H9 (cell line): ENCODE measurements at regions not wholly inside any gene's neighbourhood (a gene's known extent, or its start where the extent isn't known, plus 50 kb on each side); places are given as distances from the start of the nearest gene placed in this dataset.

Experiments
- DNase-seq: peaks from one replicate; pipeline ENCODE4 v3.0.0-alpha.2; 2017
- H2AFZ ChIP-seq: one replicate; pipeline ENCODE4 v1.6.1; 2013; ENCODE audit warnings: mild to moderate bottlenecking, low read length, control low read depth, moderate library complexity
- H2AK5ac ChIP-seq: 2 replicates; pipeline ENCODE4 v1.6.1; 2013; ENCODE audit warnings: low read length, control low read depth, mixed read lengths; ENCODE audit not compliant: insufficient read length
- H2BK120ac ChIP-seq: one replicate; pipeline ENCODE4 v1.6.1; 2013; ENCODE audit warnings: low read depth, mild to moderate bottlenecking, low read length, control low read depth, inconsistent platforms; ENCODE audit not compliant: poor library complexity, severe bottlenecking
- H2BK12ac ChIP-seq: 2 replicates; pipeline ENCODE4 v1.6.1; 2013; ENCODE audit warnings: low read length, control low read depth, mixed read lengths, low read depth; ENCODE audit not compliant: insufficient read length
- H2BK15ac ChIP-seq: 2 replicates; pipeline ENCODE4 v1.6.1; 2013; ENCODE audit warnings: low read depth, low read length, control low read depth
- H2BK20ac ChIP-seq: one replicate; pipeline ENCODE4 v1.6.1; 2013; ENCODE audit warnings: low read depth, mild to moderate bottlenecking, low read length, control low read depth, inconsistent platforms; ENCODE audit not compliant: poor library complexity, severe bottlenecking
- H2BK5ac ChIP-seq: 2 replicates; pipeline ENCODE4 v1.6.1; 2013; ENCODE audit warnings: low read length, control low read depth, mixed read lengths; ENCODE audit not compliant: insufficient read length
- H3K14ac ChIP-seq: 2 replicates; pipeline ENCODE4 v1.6.1; 2013; ENCODE audit warnings: low read length, control low read depth; ENCODE audit not compliant: insufficient read depth
- H3K18ac ChIP-seq: 2 replicates; pipeline ENCODE4 v1.6.1; 2013; ENCODE audit warnings: low read depth, mild to moderate bottlenecking, mixed read lengths, low read length, control low read depth; ENCODE audit not compliant: insufficient read length
- H3K23ac ChIP-seq: 2 replicates; pipeline ENCODE4 v1.6.1; 2013; ENCODE audit warnings: low read length, control low read depth, mixed read lengths, low read depth; ENCODE audit not compliant: insufficient read length
- H3K23me2 ChIP-seq: 2 replicates; pipeline ENCODE4 v1.6.1; 2013; ENCODE audit warnings: low read depth, mild to moderate bottlenecking, mixed read lengths, low read length, control low read depth; ENCODE audit not compliant: insufficient read length, poor library complexity, severe bottlenecking
- H3K27ac ChIP-seq: 2 replicates; pipeline ENCODE4 v1.5.1; 2013; ENCODE audit warnings: low read length, control low read depth, mixed read lengths, low read depth; ENCODE audit not compliant: insufficient read length
- H3K27me3 ChIP-seq: 2 replicates; pipeline ENCODE4 v1.6.1; 2013; ENCODE audit warnings: low read length, control low read depth, inconsistent platforms; ENCODE audit not compliant: insufficient read depth
- H3K4ac ChIP-seq: 2 replicates; pipeline ENCODE4 v1.6.1; 2013; ENCODE audit warnings: low read depth, mild to moderate bottlenecking, control low read depth, inconsistent platforms, low read length, moderate library complexity
- H3K4me1 ChIP-seq: 2 replicates; pipeline ENCODE4 v1.6.1; 2013; ENCODE audit warnings: low read length, control low read depth, inconsistent platforms; ENCODE audit not compliant: insufficient read depth
- H3K4me2 ChIP-seq: 2 replicates; pipeline ENCODE4 v1.6.1; 2013; ENCODE audit warnings: low read length, control low read depth, mixed read lengths; ENCODE audit not compliant: insufficient read length, insufficient read depth
- H3K56ac ChIP-seq: 2 replicates; pipeline ENCODE4 v1.6.1; 2013; ENCODE audit warnings: low read depth, mild to moderate bottlenecking, mixed read lengths, low read length, control low read depth; ENCODE audit not compliant: insufficient read length
- H3K79me1 ChIP-seq: 2 replicates; pipeline ENCODE4 v1.6.1; 2013; ENCODE audit warnings: low read depth, mild to moderate bottlenecking, moderate library complexity, low read length, control low read depth, inconsistent platforms; ENCODE audit not compliant: insufficient read depth, poor library complexity, severe bottlenecking
- H3K79me2 ChIP-seq: 2 replicates; pipeline ENCODE4 v1.6.1; 2013; ENCODE audit warnings: low read length, control low read depth, inconsistent platforms; ENCODE audit not compliant: insufficient read depth
- H3K9ac ChIP-seq: 2 replicates; pipeline ENCODE4 v1.6.1; 2013; ENCODE audit warnings: low read length, control low read depth, mixed read lengths; ENCODE audit not compliant: insufficient read length; ENCODE audit errors: extremely low read depth
- H3K9me3 ChIP-seq: one replicate; pipeline ENCODE4 v1.6.1; 2013; ENCODE audit warnings: low read depth, low read length, inconsistent platforms; ENCODE audit not compliant: control insufficient read depth
- H3T11ph ChIP-seq: one replicate; pipeline ENCODE4 v1.6.1; 2013; ENCODE audit warnings: mild to moderate bottlenecking, low read length, control low read depth, inconsistent platforms
- H4K20me1 ChIP-seq: one replicate; pipeline ENCODE4 v1.6.1; 2013; ENCODE audit not compliant: control insufficient read depth, insufficient read length, insufficient read depth
- H4K5ac ChIP-seq: 2 replicates; pipeline ENCODE4 v1.6.1; 2013; ENCODE audit warnings: low read depth, mild to moderate bottlenecking, mixed read lengths, low read length, control low read depth; ENCODE audit not compliant: insufficient read length
- H4K8ac ChIP-seq: replicated peaks from 2 replicates; pipeline ENCODE4 v1.6.1; 2013; ENCODE audit warnings: low read length, control low read depth, mixed read lengths, low read depth; ENCODE audit not compliant: insufficient read length
- H4K91ac ChIP-seq: 2 replicates; pipeline ENCODE4 v1.6.1; 2013; ENCODE audit warnings: low read depth, mild to moderate bottlenecking, moderate library complexity, mixed read lengths, low read length, control low read depth; ENCODE audit not compliant: insufficient read length
- H3K27ac Mint-ChIP-seq, 3 experiments: 2 replicates in 2 of 3; 3 replicates in 1 of 3; pipeline ENCODE4 v1.8.0; 2020 to 2021; ENCODE audit warnings: mixed read lengths in 3 of 3, mild to moderate bottlenecking in 1 of 3, moderate library complexity in 1 of 3
- H3K27me3 Mint-ChIP-seq: 2 replicates; pipeline ENCODE4 v1.8.0; 2021; ENCODE audit warnings: low read depth, mild to moderate bottlenecking, moderate library complexity, mixed read lengths
- H3K36me3 Mint-ChIP-seq, 3 experiments: 2 replicates in 2 of 3; 3 replicates in 1 of 3; pipeline ENCODE4 v1.8.0; 2020 to 2021; ENCODE audit warnings: low read depth in 3 of 3, mixed read lengths in 3 of 3; ENCODE audit not compliant: insufficient read depth in 1 of 3
- H3K4me1 Mint-ChIP-seq, 2 experiments: 2 replicates each; pipeline ENCODE4 v1.8.0; 2020; ENCODE audit warnings: mixed read lengths in 2 of 2
- H3K4me3 Mint-ChIP-seq, 2 experiments: 2 replicates in 1 of 2; 3 replicates in 1 of 2; pipeline ENCODE4 v1.8.0; 2020 to 2021; ENCODE audit warnings: mild to moderate bottlenecking in 2 of 2, mixed read lengths in 2 of 2, moderate library complexity in 1 of 2
- H3K9me3 Mint-ChIP-seq, 2 experiments: 2 replicates in 1 of 2; 3 replicates in 1 of 2; pipeline ENCODE4 v1.8.0; 2020; ENCODE audit warnings: mild to moderate bottlenecking in 2 of 2, mixed read lengths in 2 of 2, moderate library complexity in 1 of 2
- WGBS: extraction: QIAGEN DNeasy Blood & Tissue Kit; methylation state at CpG from one replicate; pipeline ENCODE4 v1.1.7; 2013; ENCODE audit warnings: missing lambda C conversion rate, low lambda C conversion rate, mixed read lengths; ENCODE audit not compliant: insufficient read length; ENCODE audit errors: extremely low coverage; 5-methylcytosine and 5-hydroxymethylcytosine counted together
- TF ChIP-seq, protein P1 (sequence below): fragments of 200-600 bp; sonication (generic); conservative IDR thresholded peaks from 3 replicates; pipeline ENCODE4 v1.8.0; 2021; ENCODE audit warnings: antibody characterized with exemption, mild to moderate bottlenecking

DNA sequence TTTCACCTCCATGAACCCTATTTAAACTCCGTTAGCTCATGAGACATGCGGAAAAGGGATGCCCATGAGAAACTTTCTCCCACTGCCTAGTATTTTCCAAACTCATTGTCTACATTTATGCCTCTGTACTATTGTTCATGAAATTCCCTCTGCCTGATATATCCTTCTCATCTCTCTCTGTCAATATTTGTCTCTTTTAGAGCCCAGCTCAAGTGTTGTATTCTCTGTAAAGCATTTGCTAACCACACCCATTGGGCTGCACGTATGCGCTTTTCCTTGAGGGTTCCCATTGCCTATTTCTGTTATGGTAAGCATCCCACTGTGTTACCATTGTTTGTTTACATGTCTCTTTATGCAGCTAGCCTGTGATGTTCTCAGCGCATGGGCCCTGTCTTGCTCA is 211.4 kb downstream of the MDFIC start:
- Histone ChIP-seq H4K5ac (no peak overlapping the region), H3K4me2 (no peak overlapping the region), H3K27me3 (no peaks in the 10 kb centered on the region), H3K14ac (no peak overlapping the region), H2BK15ac (no peak overlapping the region), H3K56ac (no peak overlapping the region), H3K9ac (no peak overlapping the region), H3K18ac (no peak overlapping the region), H2BK20ac (no peak overlapping the region), H4K91ac (no peak overlapping the region), H4K8ac (no peak overlapping the region), H2BK120ac (no peak overlapping the region), H3K4ac (no peak overlapping the region), H3K23me2 (no peaks in the 10 kb centered on the region), H3K4me1 (peaks cover 1% of the 10 kb centered on the region; the same call in 1 of the 2 replicates), H2BK12ac (no peak overlapping the region), H3K79me1 (no peaks in the 10 kb centered on the region), H3K27ac (no peak overlapping the region), H3T11ph (no peak overlapping the region), H3K23ac (no peak overlapping the region), H2AK5ac (no peak overlapping the region), H3K9me3 (no peaks in the 10 kb centered on the region), H2AFZ (no peak overlapping the region), H3K79me2 (no peaks in the 10 kb centered on the region), H4K20me1 (no peaks in the 10 kb centered on the region), H2BK5ac (no peak overlapping the region)
- Mint-ChIP-seq H3K4me1 (peaks cover 6 to 7% of the 10 kb centered on the region in 2 experiments; a peak in 3 of 4 replicates), H3K4me3 (no peak overlapping the region), H3K27ac (no peak overlapping the region), H3K36me3 (no peaks in the 10 kb centered on the region), H3K9me3 (no peaks in the 10 kb centered on the region), H3K27me3 (no peaks in the 10 kb centered on the region)
- no CpG with 5 or more reads among the region's 5 CpGs for WGBS
- no peak for DNase-seq
- TF ChIP-seq, protein P1, sequence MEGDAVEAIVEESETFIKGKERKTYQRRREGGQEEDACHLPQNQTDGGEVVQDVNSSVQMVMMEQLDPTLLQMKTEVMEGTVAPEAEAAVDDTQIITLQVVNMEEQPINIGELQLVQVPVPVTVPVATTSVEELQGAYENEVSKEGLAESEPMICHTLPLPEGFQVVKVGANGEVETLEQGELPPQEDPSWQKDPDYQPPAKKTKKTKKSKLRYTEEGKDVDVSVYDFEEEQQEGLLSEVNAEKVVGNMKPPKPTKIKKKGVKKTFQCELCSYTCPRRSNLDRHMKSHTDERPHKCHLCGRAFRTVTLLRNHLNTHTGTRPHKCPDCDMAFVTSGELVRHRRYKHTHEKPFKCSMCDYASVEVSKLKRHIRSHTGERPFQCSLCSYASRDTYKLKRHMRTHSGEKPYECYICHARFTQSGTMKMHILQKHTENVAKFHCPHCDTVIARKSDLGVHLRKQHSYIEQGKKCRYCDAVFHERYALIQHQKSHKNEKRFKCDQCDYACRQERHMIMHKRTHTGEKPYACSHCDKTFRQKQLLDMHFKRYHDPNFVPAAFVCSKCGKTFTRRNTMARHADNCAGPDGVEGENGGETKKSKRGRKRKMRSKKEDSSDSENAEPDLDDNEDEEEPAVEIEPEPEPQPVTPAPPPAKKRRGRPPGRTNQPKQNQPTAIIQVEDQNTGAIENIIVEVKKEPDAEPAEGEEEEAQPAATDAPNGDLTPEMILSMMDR: no peak
